B cell (primary cell): ENCODE measurements at regions not wholly inside any gene's neighbourhood (a gene's known extent, or its start where the extent isn't known, plus 50 kb on each side); places are given as distances from the start of the nearest gene placed in this dataset.

Experiments
- ATAC-seq: fragments of 200-7000 bp; cut with Tn5 transposase; one replicate; pipeline ENCODE4 v1.10.0; 2021; ENCODE audit warnings: low read depth, mild to moderate bottlenecking, moderate number of reproducible peaks, moderate library complexity
- CTCF ChIA-PET: fragments of 350-600 bp; sonication (Branson Sonifier 250); formaldehyde crosslinking; loops from one replicate; lab custom pipeline; 2021; ENCODE audit warnings: antibody characterized with exemption, inconsistent platforms; lab: Charles Lee
- POLR2A ChIA-PET: fragments of 350-600 bp; sonication (Branson Sonifier 250); formaldehyde crosslinking; loops from one replicate; lab custom pipeline; 2021; ENCODE audit warnings: antibody characterized with exemption; lab: Charles Lee
- DNase-seq: peaks from one replicate; pipeline ENCODE4 v3.0.0; 2013
- H2AFZ ChIP-seq: 2 replicates; pipeline ENCODE4 v1.6.1; 2012; ENCODE audit warnings: mild to moderate bottlenecking, low read depth, low read length; ENCODE audit not compliant: insufficient read depth, poor library complexity, severe bottlenecking
- H3K27ac ChIP-seq, 2 donors: 1 replicate in 1 of 2; 2 replicates in 1 of 2; pipeline ENCODE4 v1.5.1; 2012 to 2013; ENCODE audit warnings: low read length in 2 of 2, mild to moderate bottlenecking in 2 of 2, moderate library complexity in 1 of 2
- H3K27me3 ChIP-seq, 4 experiments: fragments of 200-600 bp in 1 of 4; sonication (generic) in 1 of 4; replicated peaks in 1 of 4; 1 replicate in 2 of 4; 2 replicates in 2 of 4; pipeline versions ENCODE4 v1.6.1 to v1.7.0; 2013 to 2016; ENCODE audit warnings: low read length in 3 of 4, mild to moderate bottlenecking in 2 of 4, mixed read lengths in 1 of 4, moderate library complexity in 1 of 4; ENCODE audit not compliant: insufficient read depth in 4 of 4, control insufficient read depth in 3 of 4; ENCODE audit errors: control extremely low read depth in 1 of 4
- H3K36me3 ChIP-seq, 2 experiments: replicated peaks in 1 of 2; 1 replicate in 1 of 2; 2 replicates in 1 of 2; pipeline versions ENCODE4 v1.6.1 to v1.7.1; 2013; ENCODE audit warnings: low read length in 1 of 2; ENCODE audit not compliant: insufficient read depth in 2 of 2, control insufficient read depth in 1 of 2; ENCODE audit errors: control extremely low read depth in 1 of 2, extremely low read depth in 1 of 2
- H3K4me1 ChIP-seq, 2 donors: fragments of 200-600 bp in 1 of 2; sonication (generic) in 1 of 2; 1 replicate in 1 of 2; 2 replicates in 1 of 2; pipeline versions ENCODE4 v1.5.1 to v1.6.1; 2013 to 2017; ENCODE audit warnings: low read length in 2 of 2; ENCODE audit not compliant: control insufficient read depth in 2 of 2, insufficient read depth in 2 of 2
- H3K4me2 ChIP-seq: replicated peaks from 2 replicates; pipeline ENCODE3; 2012; ENCODE audit warnings: mild to moderate bottlenecking, low read depth, low read length; ENCODE audit not compliant: poor library complexity, severe bottlenecking
- H3K4me3 ChIP-seq, 5 experiments: fragments of 200-600 bp in 1 of 5; sonication (generic) in 1 of 5; 1 replicate in 3 of 5; 2 replicates in 2 of 5; pipeline versions ENCODE4 v1.5.1 to v1.7.0; 2011 to 2016; ENCODE audit warnings: low read length in 4 of 5, mild to moderate bottlenecking in 4 of 5, low read depth in 2 of 5, control low read depth in 1 of 5, moderate library complexity in 1 of 5; ENCODE audit not compliant: insufficient read depth in 1 of 5; ENCODE audit errors: control extremely low read depth in 1 of 5, extremely low read depth in 1 of 5
- H3K79me2 ChIP-seq: fragments of 200-600 bp; sonication (generic); one replicate; pipeline ENCODE4 v1.6.0; 2016; ENCODE audit warnings: low read length; ENCODE audit not compliant: control insufficient read depth, insufficient read depth
- H3K9ac ChIP-seq: fragments of 200-600 bp; sonication (generic); 2 replicates; pipeline ENCODE4 v1.6.1; 2017; ENCODE audit warnings: mild to moderate bottlenecking, low read length, moderate library complexity
- H3K9me3 ChIP-seq, 3 donors: one replicate each; pipeline versions ENCODE4 v1.6.1 to v1.7.1; 2013; ENCODE audit warnings: low read length in 2 of 3; ENCODE audit not compliant: control insufficient read depth in 2 of 3, insufficient read depth in 1 of 3; ENCODE audit errors: control extremely low read depth in 1 of 3
- H4K20me1 ChIP-seq: 2 replicates; pipeline ENCODE4 v1.6.0; 2012; ENCODE audit warnings: mild to moderate bottlenecking, low read length; ENCODE audit not compliant: insufficient read depth, control insufficient read depth, poor library complexity, severe bottlenecking
- H3K27ac Mint-ChIP-seq: one replicate; pipeline ENCODE4 v1.8.0; 2021; ENCODE audit warnings: mixed read lengths
- H3K27me3 Mint-ChIP-seq: one replicate; pipeline ENCODE4 v1.8.0; 2021; ENCODE audit warnings: mixed read lengths
- H3K4me1 Mint-ChIP-seq: one replicate; pipeline ENCODE4 v1.8.0; 2021; ENCODE audit warnings: mixed read lengths
- H3K4me3 Mint-ChIP-seq: one replicate; pipeline ENCODE4 v1.8.0; 2021; ENCODE audit warnings: mixed read lengths
- H3K9me3 Mint-ChIP-seq: one replicate; pipeline ENCODE4 v1.8.0; 2022; ENCODE audit warnings: mixed read lengths; ENCODE audit not compliant: insufficient read depth
- CTCF ChIP-seq: fragments of 200-600 bp; IDR thresholded peaks from one replicate; pipeline ENCODE4 v1.8.0; 2022; ENCODE audit warnings: antibody characterized with exemption, mild to moderate bottlenecking
- EZH2 ChIP-seq: IDR thresholded peaks from 2 replicates; pipeline ENCODE4 v1.6.1; 2012; ENCODE audit warnings: borderline replicate concordance, low read depth, mild to moderate bottlenecking, moderate library complexity, low read length; ENCODE audit not compliant: insufficient read depth, poor library complexity, severe bottlenecking
- WGBS: methylation state at CpG from one replicate; pipeline ENCODE4 v1.1.5; 2013; ENCODE audit warnings: missing lambda C conversion rate; ENCODE audit not compliant: insufficient coverage; 5-methylcytosine and 5-hydroxymethylcytosine counted together
- intact Hi-C: fragments of 100-400 bp; cut with micrococcal nuclease; formaldehyde crosslinking; loops from one replicate; pipeline ENCODE4 v1.10.0; 2022

- no peak for DNase-seq
- peaks cover 24% of the 10 kb centered on the region for H3K27me3 Mint-ChIP-seq
- Histone ChIP-seq H3K36me3 (no peaks in the 10 kb centered on the region), H3K4me2 (no peak overlapping the region), H3K79me2 (no peaks in the 10 kb centered on the region), H2AFZ (no peak overlapping the region), H3K4me1 (no peaks in the 10 kb centered on the region), H4K20me1 (no peaks in the 10 kb centered on the region), H3K9me3 (no peaks in the 10 kb centered on the region), H3K4me3 (no peak overlapping the region), H3K27me3 (peaks cover 0 to 2% (median 0%) of the 10 kb centered on the region in 4 experiments), H3K27ac (no peak overlapping the region), H3K9ac (no peak overlapping the region)
- peaks cover 3% of the 10 kb centered on the region for H3K9me3 Mint-ChIP-seq
- CTCF ChIA-PET = no interaction called here
- no peak overlapping the region for H3K27ac Mint-ChIP-seq
- H3K4me3 Mint-ChIP-seq = no peak overlapping the region
- POLR2A ChIA-PET = no interaction called here
- H3K4me1 Mint-ChIP-seq = no peaks in the 10 kb centered on the region
- no peak for TF ChIP-seq CTCF
- no peak for TF ChIP-seq EZH2
- 100% methylated on average over 2 of the region's 3 CpGs for WGBS
- intact Hi-C loops = no loop called here
- no peak for ATAC-seq
These were observed 64.6 kb upstream of the IGFBP2 start for GRCh38 chr2:216568576-216568975.

DNA sequence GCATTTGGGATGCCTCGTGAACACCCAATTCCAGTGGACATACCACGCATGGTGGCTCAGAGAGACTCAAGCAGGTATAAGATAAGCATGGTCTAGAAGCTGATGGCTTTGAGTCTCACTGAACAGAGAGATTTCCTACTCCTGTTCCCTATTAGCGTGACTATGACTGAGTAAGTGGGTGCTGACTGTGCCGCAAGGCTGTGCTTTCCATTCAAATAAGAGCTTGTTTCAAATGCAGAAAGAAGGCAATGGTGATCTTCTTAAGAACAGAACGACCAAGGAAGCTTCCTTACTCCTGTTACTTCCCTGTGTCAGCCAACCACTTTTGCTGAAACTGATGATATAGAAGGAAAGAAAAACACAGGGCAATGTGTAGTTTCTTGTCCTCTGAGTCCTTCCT, 63.5 kb upstream of the IGFBP2 start:
- peaks cover 3% of the 10 kb centered on the region for H3K9me3 Mint-ChIP-seq
- Histone ChIP-seq H3K9me3 (no peaks in the 10 kb centered on the region), H3K4me1 (no peaks in the 10 kb centered on the region), H3K4me3 (no peak overlapping the region), H3K9ac (no peak overlapping the region), H3K27ac (no peak overlapping the region), H3K27me3 (peaks cover 0 to 2% (median 0%) of the 10 kb centered on the region in 4 experiments), H4K20me1 (no peaks in the 10 kb centered on the region), H3K79me2 (no peaks in the 10 kb centered on the region), H3K36me3 (no peaks in the 10 kb centered on the region), H2AFZ (no peak overlapping the region), H3K4me2 (no peak overlapping the region)
- H3K27ac Mint-ChIP-seq = no peak overlapping the region
- peaks cover 19% of the 10 kb centered on the region for H3K27me3 Mint-ChIP-seq
- H3K4me1 Mint-ChIP-seq = no peaks in the 10 kb centered on the region
- POLR2A ChIA-PET = no interaction called here
- intact Hi-C loops = no loop called here
- TF ChIP-seq EZH2 (no peak), CTCF (no peak)
- H3K4me3 Mint-ChIP-seq = no peak overlapping the region
- DNase-seq (no peak), ATAC-seq (no peak)
- 76% methylated on average over 2 of the region's 5 CpGs for WGBS
- CTCF ChIA-PET = no interaction called here
